Astrocyte (in vitro differentiated cells and primary cell): ENCODE measurements at regions not wholly inside any gene's neighbourhood (a gene's known extent, or its start where the extent isn't known, plus 50 kb on each side); places are given as distances from the start of the nearest gene placed in this dataset.
"Not testable (repeated sequence)": the region's sequence is repeated elsewhere in the genome, so short reads cannot be mapped to it uniquely, and the experiment has no call there.

Experiments used
- EZH2 ChIP-seq: IDR thresholded peaks from 2 replicates; pipeline ENCODE4 v1.6.1; 2012; ENCODE audit warnings: mild to moderate bottlenecking, low read length, inconsistent platforms; ENCODE audit not compliant: insufficient read depth
- TF ChIP-seq, protein P1 (sequence below): IDR thresholded peaks from 2 replicates; pipeline ENCODE4 v1.5.1; 2011; ENCODE audit warnings: low read depth, mild to moderate bottlenecking, inconsistent platforms, low read length, moderate library complexity; ENCODE audit not compliant: insufficient read depth

DNA sequence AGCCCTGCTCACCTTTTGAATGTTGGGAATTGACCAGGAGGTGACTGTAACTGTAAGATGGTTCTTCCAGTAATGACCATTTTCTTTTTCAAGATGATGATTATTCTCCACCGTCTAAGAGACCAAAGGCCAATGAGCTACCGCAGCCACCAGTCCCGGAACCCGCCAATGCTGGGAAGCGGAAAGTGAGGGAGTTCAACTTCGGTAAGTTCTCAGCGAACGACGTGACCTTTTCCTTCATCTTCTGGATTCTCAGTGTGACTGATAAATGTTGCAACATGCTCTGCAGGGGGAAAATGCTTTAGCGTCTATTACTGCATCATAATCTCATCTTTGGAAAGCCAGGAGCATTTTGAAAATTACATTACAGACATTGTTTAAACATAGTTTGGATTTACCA lies 89.5 kb upstream of the SPDYE9 start:
- TF ChIP-seq, protein P1, sequence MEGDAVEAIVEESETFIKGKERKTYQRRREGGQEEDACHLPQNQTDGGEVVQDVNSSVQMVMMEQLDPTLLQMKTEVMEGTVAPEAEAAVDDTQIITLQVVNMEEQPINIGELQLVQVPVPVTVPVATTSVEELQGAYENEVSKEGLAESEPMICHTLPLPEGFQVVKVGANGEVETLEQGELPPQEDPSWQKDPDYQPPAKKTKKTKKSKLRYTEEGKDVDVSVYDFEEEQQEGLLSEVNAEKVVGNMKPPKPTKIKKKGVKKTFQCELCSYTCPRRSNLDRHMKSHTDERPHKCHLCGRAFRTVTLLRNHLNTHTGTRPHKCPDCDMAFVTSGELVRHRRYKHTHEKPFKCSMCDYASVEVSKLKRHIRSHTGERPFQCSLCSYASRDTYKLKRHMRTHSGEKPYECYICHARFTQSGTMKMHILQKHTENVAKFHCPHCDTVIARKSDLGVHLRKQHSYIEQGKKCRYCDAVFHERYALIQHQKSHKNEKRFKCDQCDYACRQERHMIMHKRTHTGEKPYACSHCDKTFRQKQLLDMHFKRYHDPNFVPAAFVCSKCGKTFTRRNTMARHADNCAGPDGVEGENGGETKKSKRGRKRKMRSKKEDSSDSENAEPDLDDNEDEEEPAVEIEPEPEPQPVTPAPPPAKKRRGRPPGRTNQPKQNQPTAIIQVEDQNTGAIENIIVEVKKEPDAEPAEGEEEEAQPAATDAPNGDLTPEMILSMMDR, result not testable (repeated sequence)
- TF ChIP-seq EZH2, result not testable (repeated sequence)
